Putamen (tissue), 1 donor: ENCODE measurements at regions not wholly inside any gene's neighbourhood (a gene's known extent, or its start where the extent isn't known, plus 50 kb on each side); places are given as distances from the start of the nearest gene placed in this dataset.

Experiments used
- DNase-seq: peaks from one replicate; pipeline ENCODE4 v3.0.0-alpha.2; 2016; ENCODE audit warnings: low spot score

DNA sequence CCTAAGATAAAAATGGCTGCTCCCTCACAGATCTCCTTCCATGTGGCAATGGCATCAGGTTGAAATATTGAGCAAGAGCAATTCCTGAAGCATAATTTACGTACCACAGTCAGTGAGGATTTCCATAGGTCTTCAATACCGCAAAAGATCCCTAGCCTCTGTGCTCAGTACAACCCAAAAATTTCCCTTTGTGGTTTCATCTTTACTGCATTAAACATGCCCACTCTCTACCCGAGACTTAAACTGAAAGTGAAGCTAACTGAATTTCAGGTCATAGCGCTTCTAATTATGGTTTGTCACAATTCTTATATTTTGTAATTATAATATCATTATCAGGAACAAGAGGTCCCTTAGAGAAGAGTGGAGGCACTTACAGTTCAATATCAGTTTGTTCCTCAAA is 1071.1 kb downstream of the XPNPEP1 start:
- no peak for DNase-seq

DNA sequence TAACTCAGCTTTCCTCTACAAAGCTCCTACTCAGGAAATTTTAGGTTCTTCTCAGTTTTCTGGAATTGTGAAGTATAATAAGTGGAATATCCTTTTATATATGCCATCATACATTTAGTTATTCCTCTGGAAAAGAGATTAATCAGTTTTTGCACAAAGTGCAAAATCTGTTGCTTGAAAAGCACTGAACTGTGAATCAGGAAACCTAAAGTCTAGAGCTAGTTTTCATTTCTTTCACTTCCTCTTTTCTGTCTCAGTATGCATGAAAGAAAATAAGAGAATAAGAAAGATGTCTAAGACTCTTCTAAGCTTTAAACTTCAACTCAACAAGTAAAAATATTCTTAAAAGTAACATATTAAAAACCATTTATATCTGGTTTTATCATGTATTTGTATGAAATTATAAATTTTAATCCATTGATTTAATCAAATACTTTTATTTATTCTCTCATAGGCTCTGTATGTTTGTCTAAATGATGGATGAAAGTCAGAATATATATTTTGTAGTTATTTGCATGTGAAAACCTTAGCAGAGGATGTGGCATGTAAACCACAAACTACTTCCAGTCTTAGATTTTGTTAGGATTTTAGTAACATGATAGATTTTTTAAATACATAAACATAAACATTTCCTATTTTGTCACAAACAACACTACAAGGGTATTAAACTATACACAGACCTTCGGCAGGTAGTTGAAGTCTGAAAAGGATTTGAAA is 1073.0 kb downstream of the XPNPEP1 start:
- no peak for DNase-seq

- no peak for DNase-seq
Measured at GRCh38 chr10:108849688-108850087, 1073.6 kb downstream of the XPNPEP1 start.

DNA sequence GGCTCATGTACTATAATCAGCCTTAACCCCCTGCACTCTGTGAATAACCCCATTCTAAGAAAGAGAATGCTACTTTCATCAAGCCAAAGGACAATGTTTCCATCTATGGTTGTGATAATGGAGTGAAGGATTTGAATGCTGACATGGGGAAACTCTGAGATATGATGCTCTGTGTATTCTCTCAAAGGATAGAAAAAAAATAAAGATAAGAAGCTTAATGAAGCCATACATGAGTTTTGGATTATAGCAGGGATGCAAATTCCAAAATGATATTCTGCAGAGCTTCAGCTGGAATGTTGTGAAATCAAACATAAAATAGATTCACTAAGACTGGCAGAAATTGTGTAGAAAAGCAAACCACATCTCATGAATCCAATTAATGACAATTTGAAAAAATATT is 1074.1 kb downstream of the XPNPEP1 start:
- no peak for DNase-seq

DNA sequence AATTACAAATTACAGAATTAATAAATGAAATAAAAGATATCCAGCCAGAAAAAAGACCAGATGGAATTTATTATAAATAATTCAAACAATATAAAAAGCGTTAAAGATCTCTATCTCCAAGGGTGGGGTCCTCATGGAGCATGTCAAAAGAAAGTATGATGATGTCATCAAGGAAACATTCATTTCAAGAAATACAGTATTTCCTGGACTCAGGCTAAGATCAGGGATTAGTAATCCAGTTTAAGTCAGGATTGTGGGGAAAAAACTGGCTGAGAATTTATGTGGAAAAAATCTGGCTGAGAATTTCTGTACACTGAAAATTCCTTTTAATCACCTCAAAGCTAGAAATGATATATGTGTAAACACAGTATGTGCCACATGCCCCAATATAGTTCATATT is 1075.3 kb downstream of the XPNPEP1 start:
- DNase-seq = no peak

- no peak for DNase-seq
Measured at GRCh38 chr10:108840944-108841343, 1082.4 kb downstream of the XPNPEP1 start.

GRCh38 chr10:108836362-108836761 is 1086.9 kb downstream of the XPNPEP1 start:
- DNase-seq = no peak

DNA sequence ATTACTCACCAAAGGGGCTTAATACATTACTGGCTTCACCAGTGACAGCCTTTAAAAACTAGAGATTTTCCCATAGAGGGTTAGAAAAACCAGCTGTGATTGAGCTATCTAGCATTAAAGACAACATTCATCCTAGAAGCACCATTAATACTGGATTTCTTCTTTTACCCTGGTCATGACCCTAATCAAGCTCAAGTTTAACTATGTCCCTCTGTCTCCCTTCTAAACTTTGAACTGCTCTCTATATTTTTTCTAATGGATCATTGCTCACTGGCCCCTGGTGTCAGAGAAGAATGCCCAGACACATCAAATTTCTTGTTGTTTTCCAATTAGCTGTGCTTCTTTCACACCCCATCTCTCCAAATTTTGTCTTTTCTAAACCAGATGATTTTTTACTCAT is 1101.3 kb downstream of the XPNPEP1 start:
- no peak for DNase-seq

DNA sequence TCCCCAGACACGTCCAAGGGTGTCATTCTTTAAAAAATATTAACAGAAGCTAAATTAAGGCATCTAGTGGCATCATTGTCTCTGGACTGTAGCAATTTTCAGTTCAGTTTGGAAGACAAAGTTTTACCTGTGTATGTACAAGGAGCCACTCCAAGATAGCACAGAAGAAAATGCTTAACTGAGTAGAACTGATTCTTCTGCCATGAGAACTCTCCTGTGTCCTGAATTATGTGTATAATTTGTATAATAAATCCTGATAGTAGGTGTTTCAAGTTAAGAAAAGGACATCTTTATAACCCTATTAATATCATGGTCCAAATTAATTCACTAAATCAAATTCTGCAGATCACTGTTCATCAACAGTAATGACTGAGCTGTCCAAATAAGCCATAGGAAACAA is 1104.0 kb downstream of the XPNPEP1 start:
- no peak for DNase-seq

GRCh38 chr10:108817584-108817983 is 1105.7 kb downstream of the XPNPEP1 start:
- DNase-seq = no peak

- DNase-seq = no peak
Measured at GRCh38 chr10:108817135-108817534, 1106.2 kb downstream of the XPNPEP1 start.

DNA sequence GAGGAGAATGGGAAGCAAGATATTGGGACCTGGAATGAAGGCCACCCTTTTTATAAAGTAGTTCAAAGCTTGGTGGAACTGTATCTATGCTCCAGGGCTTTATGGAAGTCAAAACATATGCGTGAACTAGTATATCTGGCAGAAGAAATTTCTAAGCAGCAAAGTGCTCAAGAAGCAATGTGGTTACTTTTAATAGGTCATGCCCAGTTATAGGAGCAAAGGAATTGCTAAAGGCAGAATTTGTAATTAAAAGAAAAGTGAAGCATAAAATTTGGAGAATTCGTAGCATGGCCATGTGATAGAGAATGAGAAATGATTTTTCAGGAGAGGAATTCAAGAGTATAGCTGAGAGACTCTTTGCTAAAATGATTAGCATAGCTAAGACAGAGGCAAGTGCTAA is 1110.4 kb downstream of the XPNPEP1 start:
- DNase-seq = no peak

GRCh38 chr10:108812296-108812695 is 1111.0 kb downstream of the XPNPEP1 start:
- DNase-seq = no peak

GRCh38 chr10:108808228-108808627 is 1115.1 kb downstream of the XPNPEP1 start:
- DNase-seq = no peak

GRCh38 chr10:108801775-108802517 is 1121.4 kb downstream of the XPNPEP1 start:
- no peak for DNase-seq

DNA sequence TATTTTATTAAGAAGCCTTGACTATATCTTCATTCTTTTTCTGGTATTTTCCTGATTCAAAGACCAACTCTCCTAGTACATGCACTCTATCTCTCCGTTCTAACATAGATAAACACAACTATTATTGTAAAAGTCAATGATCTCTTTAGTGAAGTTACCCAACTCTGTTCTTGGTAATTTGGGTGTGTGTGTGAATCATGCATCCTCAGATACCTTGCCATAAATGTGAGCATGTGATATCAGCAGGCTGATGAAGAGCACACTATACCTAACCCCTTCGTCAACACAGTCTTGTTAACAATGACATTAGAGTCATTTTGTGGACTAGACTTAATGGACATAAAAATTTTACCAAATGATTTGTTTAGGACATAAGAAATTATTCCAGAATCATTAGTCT is 1122.1 kb downstream of the XPNPEP1 start:
- DNase-seq = no peak

GRCh38 chr10:108797573-108797972 is 1125.7 kb downstream of the XPNPEP1 start:
- DNase-seq = no peak

- DNase-seq = no peak
Measured at GRCh38 chr10:108791794-108792474, 1131.4 kb downstream of the XPNPEP1 start.

GRCh38 chr10:108791030-108791429 is 1132.3 kb downstream of the XPNPEP1 start:
- no peak for DNase-seq

- DNase-seq = no peak
Measured at GRCh38 chr10:108789919-108790318, 1133.4 kb downstream of the XPNPEP1 start.

DNA sequence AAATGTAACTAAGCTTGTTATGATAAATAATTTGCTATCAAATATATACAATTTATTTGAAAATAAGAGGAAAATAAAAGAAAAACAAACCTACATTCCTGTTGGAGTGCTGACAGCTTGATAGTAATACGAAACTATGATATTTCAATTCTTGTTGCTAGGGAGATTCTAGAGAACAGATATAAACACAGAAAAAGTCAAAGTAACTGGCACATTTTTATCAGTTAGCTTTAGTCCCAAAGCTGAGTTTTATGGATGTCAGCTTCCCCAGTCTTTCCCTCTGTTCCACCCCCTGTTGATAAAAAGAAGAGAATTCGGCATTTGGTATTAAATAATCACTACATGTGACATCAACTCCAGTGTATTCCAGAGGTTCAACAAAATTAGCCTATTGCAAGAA is 1134.0 kb downstream of the XPNPEP1 start:
- no peak for DNase-seq

- DNase-seq = no peak
Measured at GRCh38 chr10:108788891-108789290, 1134.4 kb downstream of the XPNPEP1 start.

- no peak for DNase-seq
Measured at GRCh38 chr10:108787932-108788331, 1135.4 kb downstream of the XPNPEP1 start.
